Stimulated activated CD8-positive, alpha-beta memory T cell treated with anti-CD3 and anti-CD28 coated beads, Interleukin-12 subunit alpha, Interleukin-12 subunit beta, amount 100 ng/mL, for 1 hour (primary cell): ENCODE measurements at regions not wholly inside any gene's neighbourhood (a gene's known extent, or its start where the extent isn't known, plus 50 kb on each side); places are given as distances from the start of the nearest gene placed in this dataset.

ENCODE experiments used
- DNase-seq: peaks from one replicate; pipeline ENCODE4 v3.0.0-alpha.2; 2020; ENCODE audit warnings: low read depth

- no peak for DNase-seq
These were observed 109.9 kb upstream of the TIAM2 start for GRCh38 chr6:154885214-154885613.

DNA sequence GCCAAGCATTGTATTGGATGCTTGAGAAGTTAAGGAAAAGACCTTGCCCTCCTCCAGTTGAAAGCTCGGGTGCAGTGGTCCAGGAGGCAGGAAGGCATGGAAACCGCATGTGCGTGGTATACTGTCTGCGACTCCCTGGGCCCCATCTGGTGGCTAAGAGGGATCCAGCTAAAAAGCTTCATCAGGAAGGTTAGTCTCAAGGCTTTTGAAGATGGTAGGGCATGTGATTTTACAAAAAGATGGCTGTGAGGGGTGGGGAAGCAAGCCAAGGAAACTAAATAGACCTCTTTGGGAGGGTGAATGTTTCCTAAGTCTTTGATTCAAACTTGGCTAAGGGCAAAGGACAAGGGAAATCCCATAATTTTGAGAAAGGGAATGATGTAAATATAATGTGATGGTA, 109.1 kb upstream of the TIAM2 start:
- DNase-seq: no peak

DNA sequence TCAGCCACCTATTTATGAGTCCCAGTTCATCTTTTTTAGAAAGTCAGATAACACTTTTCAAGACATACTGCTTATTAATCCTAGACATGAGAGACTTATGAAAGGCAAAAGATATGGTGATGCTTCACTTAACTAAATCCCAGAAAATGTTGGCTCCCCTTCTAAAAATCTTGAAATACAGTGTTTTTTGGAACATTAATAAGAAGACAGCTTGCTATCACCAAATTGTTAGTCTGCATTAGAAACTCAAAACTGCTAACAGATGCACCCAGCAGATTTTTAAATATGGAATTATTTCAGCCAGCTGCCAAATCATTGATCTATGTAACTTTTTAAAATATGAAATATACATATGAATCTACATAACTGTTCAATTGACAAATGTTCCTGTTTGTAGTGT, 108.6 kb upstream of the TIAM2 start:
- no peak for DNase-seq

- no peak for DNase-seq
These were observed 108.1 kb upstream of the TIAM2 start for GRCh38 chr6:154887051-154887450.

GRCh38 chr6:154888421-154889295, 106.5 kb upstream of the TIAM2 start:
- no peak for DNase-seq

DNA sequence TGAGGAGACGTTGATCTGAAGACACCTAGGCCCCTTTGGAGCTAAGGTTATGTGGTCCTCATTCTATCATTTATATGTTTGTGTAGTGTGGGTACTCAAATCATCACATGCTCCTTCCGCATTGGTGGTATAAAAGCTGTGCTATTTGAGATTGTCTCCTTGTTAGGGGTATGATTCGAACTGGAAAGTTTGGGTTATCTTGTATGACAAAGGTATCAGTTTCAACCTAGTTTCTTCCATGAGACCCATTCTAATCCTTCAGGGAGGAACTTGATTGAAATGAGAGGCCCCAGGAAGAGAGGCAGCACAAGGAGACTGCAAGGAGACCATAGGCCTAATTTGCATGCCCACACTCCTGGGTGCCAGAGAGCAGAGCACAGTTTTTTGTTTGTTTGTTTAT, 104.2 kb upstream of the TIAM2 start:
- DNase-seq: no peak

- no peak for DNase-seq
These were observed 103.2 kb upstream of the TIAM2 start for GRCh38 chr6:154891901-154892300.

DNA sequence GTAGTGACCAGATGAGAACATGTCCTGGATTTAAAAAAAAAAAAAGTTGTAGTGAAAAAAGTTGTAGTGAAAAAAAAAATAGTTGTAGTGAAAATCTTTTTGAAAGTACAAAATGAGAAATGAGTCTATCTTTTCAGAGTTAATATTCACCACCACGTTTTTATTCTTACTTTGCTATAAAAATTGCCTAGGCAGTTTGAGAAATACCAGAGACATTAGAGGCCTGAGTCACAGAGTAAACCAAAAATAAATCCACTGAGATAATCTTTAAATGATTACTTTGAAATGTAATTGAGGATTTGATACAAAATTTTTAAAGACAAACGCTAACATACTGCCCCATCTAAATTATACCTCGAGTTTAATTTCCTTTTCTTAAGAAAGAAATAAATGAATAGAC, 101.2 kb upstream of the TIAM2 start:
- no peak for DNase-seq

DNA sequence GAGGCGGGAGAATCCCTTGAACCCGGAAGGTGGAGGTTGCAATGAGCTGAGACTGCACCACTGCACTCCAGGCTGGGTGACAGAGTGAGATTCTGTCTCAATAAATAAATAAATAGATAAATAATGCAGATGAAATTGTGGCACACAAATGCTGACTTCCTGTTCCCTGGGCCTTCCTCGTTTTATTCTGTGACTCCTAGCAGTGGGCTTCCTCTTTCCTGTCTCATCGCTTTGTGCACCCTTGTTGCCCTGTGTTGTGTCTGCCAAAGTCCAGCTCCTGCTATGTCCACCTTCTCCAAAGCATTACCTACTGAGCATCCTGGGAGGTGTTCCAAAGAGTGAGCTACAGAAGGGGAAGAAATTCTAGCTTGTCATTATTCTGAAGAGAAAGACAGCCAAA, 100.2 kb upstream of the TIAM2 start:
- no peak for DNase-seq

- no peak for DNase-seq
These were observed 99.3 kb upstream of the TIAM2 start for GRCh38 chr6:154895841-154896240.

DNA sequence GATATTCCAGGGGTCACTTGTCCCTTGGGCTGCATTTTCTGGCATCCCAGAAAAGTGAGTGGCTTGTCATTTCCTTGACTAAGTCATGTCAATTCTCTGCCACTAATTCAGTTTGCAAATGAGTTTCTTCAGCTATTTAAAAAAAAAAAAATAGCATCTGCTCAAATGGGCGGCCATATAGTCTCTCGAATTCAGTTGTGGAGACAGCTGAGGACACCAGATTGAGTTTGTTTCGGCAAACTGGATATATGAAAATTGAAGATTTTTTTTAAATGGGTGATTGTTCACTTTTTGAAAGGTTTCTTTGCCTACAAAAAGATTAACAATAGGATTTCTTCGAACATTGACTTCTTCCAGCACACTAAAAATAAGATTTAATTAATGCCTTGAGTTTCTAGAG, 96.3 kb upstream of the TIAM2 start:
- no peak for DNase-seq

- no peak for DNase-seq
These were observed 95.2 kb upstream of the TIAM2 start for GRCh38 chr6:154899824-154900463.

DNA sequence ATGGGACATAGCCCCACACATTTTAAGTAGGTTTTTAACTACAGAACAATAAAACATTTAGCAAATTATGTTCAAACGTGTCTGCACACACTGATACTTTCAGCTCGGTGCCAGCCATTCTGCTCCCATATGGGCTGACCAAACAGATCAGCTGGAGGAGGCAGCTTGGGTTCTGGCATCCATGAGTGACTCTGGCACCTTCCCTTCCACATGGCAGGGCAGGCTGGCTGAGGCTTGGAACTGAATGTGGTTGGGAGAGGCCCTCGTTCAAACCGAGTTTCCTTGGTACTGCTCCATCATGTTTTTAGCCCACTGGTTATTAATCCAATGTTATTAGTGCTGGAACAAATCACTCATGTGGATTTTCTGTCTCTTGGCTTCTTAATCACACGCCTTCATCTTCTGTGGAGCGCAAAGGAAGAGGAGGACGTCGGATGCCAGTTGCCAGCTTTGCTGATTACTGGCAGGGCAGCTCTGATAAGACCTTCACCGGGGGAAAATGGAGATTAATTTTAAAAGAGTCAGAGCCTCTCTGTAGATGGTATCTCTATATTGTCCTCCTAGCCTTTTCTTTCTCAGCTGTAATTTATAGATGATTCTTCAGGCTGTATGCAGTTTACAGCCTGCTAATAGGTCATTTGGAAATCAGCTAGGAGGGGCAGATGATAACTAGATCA, 93.1 kb upstream of the TIAM2 start:
- no peak for DNase-seq

DNA sequence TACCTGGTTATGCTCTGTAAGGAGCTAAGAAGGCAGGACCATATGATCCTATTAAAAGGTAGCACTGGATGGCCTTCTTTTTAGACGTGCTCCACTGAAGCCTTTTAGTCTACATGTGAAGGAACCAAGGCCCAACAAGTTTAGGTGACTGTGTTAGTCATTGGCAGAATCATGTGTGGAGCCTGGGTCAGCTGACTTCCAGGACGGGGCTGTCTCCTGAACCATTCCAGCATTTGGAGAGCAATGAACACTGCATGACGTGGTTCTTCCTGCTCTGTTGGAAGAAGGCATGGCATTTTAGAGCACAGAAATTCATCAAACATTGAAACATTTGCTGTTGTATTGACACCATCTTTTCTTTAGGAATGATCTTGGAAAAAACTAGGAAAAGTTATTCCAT, 87.8 kb upstream of the TIAM2 start:
- no peak for DNase-seq

GRCh38 chr6:154908723-154909122, 86.4 kb upstream of the TIAM2 start:
- DNase-seq: no peak

- DNase-seq: no peak
These were observed 85.8 kb upstream of the TIAM2 start for GRCh38 chr6:154909311-154909710.

DNA sequence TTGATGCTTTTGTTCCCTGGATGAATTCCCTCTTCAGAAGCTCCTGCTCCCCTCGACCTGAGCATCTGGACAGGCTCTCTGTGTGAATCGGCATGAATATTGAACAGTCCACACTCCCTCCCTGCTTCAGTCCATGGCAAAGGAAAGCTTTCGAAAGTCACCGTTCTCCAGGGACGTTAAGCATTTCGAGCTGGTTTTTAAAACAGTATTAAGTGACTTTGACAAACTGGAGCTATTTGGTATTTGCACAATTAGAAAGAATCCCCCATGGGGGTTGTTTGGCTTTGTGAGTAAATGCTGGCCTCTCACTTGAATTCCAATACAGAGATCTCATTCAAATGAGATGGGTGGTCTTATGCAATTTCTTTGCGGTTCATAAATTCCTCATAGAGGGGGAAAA, 85.3 kb upstream of the TIAM2 start:
- DNase-seq: no peak

DNA sequence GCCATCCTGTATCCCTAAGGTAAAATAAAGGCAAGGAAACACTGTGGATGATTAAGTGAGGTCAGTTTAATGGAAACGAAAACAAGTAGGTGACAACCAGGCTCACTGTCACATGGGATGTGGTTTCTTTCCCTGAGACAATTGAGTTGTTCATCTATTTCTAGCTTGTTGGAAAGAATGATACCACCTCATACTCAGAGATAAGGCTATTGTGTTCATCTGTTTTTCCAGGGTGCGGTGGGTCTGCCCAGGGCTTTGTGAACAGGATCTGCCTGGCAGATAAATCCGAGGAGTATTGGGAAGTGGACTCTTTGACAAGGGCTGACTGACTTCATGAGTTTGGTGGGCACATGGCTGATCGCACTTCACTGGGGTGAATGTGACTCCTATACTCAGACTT, 80.8 kb upstream of the TIAM2 start:
- no peak for DNase-seq

DNA sequence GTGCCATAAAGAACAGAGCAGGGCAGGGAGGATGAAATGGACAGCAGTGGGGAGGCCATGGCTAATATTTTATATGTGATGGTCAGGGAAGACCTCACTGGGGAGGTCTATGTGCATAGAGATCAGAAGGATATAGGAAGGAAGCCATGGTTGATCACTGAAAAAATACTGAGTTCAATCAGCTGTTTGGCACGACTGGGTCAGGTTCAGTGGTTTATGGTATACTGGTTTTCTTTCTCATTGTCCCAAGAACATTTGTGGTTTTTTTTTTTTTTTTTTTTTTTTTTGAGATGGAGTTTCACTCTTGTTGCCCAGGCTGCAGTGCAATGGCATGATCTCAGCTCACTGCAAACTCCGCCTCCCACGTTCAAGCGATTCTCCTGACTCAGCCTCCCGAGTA, 78.3 kb upstream of the TIAM2 start:
- no peak for DNase-seq

- DNase-seq: no peak
These were observed 77.2 kb upstream of the TIAM2 start for GRCh38 chr6:154917941-154918340.

- DNase-seq: no peak
These were observed 75.3 kb upstream of the TIAM2 start for GRCh38 chr6:154919806-154920205.

DNA sequence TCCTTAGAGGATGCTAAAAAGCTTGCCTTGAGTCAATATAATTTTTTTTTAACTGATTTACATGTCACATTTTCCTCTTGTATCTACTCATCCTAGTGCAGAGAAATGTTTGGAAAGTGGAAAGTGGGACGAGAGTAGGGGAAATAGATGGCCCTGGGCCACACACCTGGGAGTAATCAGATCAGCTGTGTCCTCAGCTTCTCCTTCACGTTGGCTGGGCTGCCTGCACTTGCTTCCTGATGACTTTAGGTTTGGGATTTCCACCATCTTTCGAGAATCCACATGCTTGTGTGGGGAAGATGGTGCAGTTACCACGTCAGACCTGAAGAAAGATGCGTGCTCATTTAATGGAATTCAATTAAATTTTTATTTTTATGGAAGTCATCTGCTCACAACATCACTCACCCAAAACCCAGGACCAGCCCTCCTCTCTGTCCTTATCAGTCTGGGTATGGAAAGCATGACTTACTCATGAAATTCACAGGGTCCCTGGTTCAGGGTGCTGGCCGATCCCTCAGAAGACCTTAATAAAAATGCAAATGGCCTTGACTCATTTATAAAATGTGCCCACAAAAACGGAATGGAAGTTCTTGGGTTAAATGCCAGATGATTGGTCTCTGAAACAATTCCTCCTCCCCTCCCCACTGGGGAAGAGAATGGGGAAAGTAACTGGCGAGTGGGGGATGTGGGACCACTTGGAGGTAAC, 74.5 kb upstream of the TIAM2 start:
- DNase-seq: no peak

- no peak for DNase-seq
These were observed 73.6 kb upstream of the TIAM2 start for GRCh38 chr6:154921482-154921881.
